ENCODE measurements at regions not wholly inside any gene's neighbourhood (a gene's known extent, or its start where the extent isn't known, plus 50 kb on each side); places are given as distances from the start of the nearest gene placed in this dataset.

- TF ChIP-seq CTCF (IDR thresholded peaks at IDR 0.05): no peak
- no peak for TF ChIP-seq POLR2A (IDR thresholded peaks at IDR 0.05)
Measured at GRCh38 chr5:104564530-104564929, 1001.9 kb upstream of the NUDT12 start.
